ENCODE measurements at regions not wholly inside any gene's neighbourhood (a gene's known extent, or its start where the extent isn't known, plus 50 kb on each side); places are given as distances from the start of the nearest gene placed in this dataset.

- H3K27me3 ChIP-seq (ENCODE audit: control insufficient read depth, insufficient read depth, low read length): no peaks in the 10 kb centered on the region
- H3K27ac ChIP-seq (ENCODE audit: insufficient read depth, low read length): no peak overlapping the region
- no peaks in the 10 kb centered on the region for H3K4me1 ChIP-seq (ENCODE audit: control insufficient read depth, extremely low read depth, insufficient read depth, low read length)
- no peak overlapping the region for H3K4me2 ChIP-seq (ENCODE audit: extremely low read depth, insufficient read depth, low read length)
- H3K9me3 ChIP-seq (ENCODE audit: control insufficient read depth, insufficient read depth, low read depth, low read length): no peaks in the 10 kb centered on the region
- no peaks in the 10 kb centered on the region for H4K20me1 ChIP-seq (ENCODE audit: control insufficient read depth, extremely low read depth, insufficient read depth, low read length)
- no peak overlapping the region for H3K9ac ChIP-seq (ENCODE audit: insufficient read depth, low read length)
- no peak overlapping the region for H3K4me3 ChIP-seq (replicated peaks in 1 of 4; ENCODE audit: control extremely low read depth in 1 of 4, insufficient read depth in 1 of 4, low read depth in 3 of 4, low read length in 4 of 4)
- no peak for DNase-seq (ENCODE audit: low read depth in 2 of 2)
- H2AFZ ChIP-seq (ENCODE audit: low read length): no peak overlapping the region
- H3K79me2 ChIP-seq (ENCODE audit: control insufficient read depth, insufficient read depth, low read length): no peaks in the 10 kb centered on the region
- no peaks in the 10 kb centered on the region for H3K36me3 ChIP-seq (ENCODE audit: control insufficient read depth, insufficient read depth, low read length)
- TF ChIP-seq CTCF (conservative IDR thresholded peaks at IDR 0.05 in 1 of 2, IDR thresholded peaks at IDR 0.05 in 1 of 2; ENCODE audit: low read depth in 1 of 2, low read length in 2 of 2) (no peak), EZH2 (IDR thresholded peaks at IDR 0.05; ENCODE audit: low read length, missing control alignments) (no peak)
These were observed 64.7 kb upstream of the GJA8 start for GRCh38 chr1:147837964-147838292.

DNA sequence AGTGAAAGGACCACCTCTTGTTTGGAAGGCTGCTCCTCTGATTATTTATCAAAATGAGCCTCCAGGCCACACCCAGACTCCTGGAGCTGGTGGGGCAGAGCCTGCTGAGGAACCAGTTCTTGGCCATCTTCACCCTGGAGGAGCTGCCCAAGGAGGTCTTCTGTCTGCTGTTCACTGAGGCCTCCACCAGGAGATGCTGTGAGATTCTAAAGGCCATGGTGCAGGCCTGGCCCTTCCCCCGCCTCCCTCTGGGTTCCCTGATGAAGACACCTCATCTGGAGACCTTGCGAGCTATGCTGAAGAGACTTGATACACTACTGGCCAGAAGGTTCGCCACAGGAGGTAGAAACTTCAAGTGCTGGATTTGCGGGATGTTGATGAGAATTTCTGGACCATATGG, 61.7 kb upstream of the GJA8 start:
- H3K4me2 ChIP-seq (ENCODE audit: extremely low read depth, insufficient read depth, low read length): no peak overlapping the region
- no peaks in the 10 kb centered on the region for H4K20me1 ChIP-seq (ENCODE audit: control insufficient read depth, extremely low read depth, insufficient read depth, low read length)
- no peak overlapping the region for H3K9ac ChIP-seq (ENCODE audit: insufficient read depth, low read length)
- no peaks in the 10 kb centered on the region for H3K27me3 ChIP-seq (ENCODE audit: control insufficient read depth, insufficient read depth, low read length)
- no peak overlapping the region for H2AFZ ChIP-seq (ENCODE audit: low read length)
- H3K36me3 ChIP-seq (ENCODE audit: control insufficient read depth, insufficient read depth, low read length): no peaks in the 10 kb centered on the region
- H3K9me3 ChIP-seq (ENCODE audit: control insufficient read depth, insufficient read depth, low read depth, low read length): no peaks in the 10 kb centered on the region
- TF ChIP-seq EZH2 (IDR thresholded peaks at IDR 0.05; ENCODE audit: low read length, missing control alignments) (no peak), CTCF (conservative IDR thresholded peaks at IDR 0.05 in 1 of 2, IDR thresholded peaks at IDR 0.05 in 1 of 2; ENCODE audit: low read depth in 1 of 2, low read length in 2 of 2) (no peak)
- no peak overlapping the region for H3K27ac ChIP-seq (ENCODE audit: insufficient read depth, low read length)
- no peak for DNase-seq (ENCODE audit: low read depth in 2 of 2)
- H3K4me3 ChIP-seq (replicated peaks in 1 of 4; ENCODE audit: control extremely low read depth in 1 of 4, insufficient read depth in 1 of 4, low read depth in 3 of 4, low read length in 4 of 4): no peak overlapping the region
- no peaks in the 10 kb centered on the region for H3K79me2 ChIP-seq (ENCODE audit: control insufficient read depth, insufficient read depth, low read length)
- H3K4me1 ChIP-seq (ENCODE audit: control insufficient read depth, extremely low read depth, insufficient read depth, low read length): no peaks in the 10 kb centered on the region

DNA sequence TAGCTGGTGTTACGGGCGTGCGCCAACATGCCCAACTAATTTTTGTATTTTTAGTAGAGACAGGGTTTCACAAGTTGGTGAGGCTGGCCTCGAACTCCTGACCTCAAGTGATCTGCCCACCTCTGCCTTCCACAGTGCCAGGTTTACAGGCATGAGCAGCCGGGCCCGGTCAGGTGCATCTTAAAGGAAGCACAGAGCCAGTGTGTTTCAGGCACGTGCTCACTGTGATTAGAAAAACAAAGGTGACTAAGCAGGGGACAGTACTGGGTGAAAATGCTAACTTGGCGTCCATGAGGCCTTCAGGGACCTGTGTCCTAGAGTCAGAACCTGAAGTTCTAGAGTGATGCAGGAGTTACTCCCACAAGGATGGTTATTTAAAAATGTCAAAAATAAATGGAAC, 60.0 kb upstream of the GJA8 start:
- Histone ChIP-seq H3K27ac (ENCODE audit: insufficient read depth, low read length) (no peak overlapping the region), H3K36me3 (ENCODE audit: control insufficient read depth, insufficient read depth, low read length) (no peaks in the 10 kb centered on the region), H3K9ac (ENCODE audit: insufficient read depth, low read length) (no peak overlapping the region), H4K20me1 (ENCODE audit: control insufficient read depth, extremely low read depth, insufficient read depth, low read length) (no peaks in the 10 kb centered on the region), H3K9me3 (ENCODE audit: control insufficient read depth, insufficient read depth, low read depth, low read length) (no peaks in the 10 kb centered on the region), H3K79me2 (ENCODE audit: control insufficient read depth, insufficient read depth, low read length) (no peaks in the 10 kb centered on the region), H3K4me3 (replicated peaks in 1 of 4; ENCODE audit: control extremely low read depth in 1 of 4, insufficient read depth in 1 of 4, low read depth in 3 of 4, low read length in 4 of 4) (no peak overlapping the region), H3K4me1 (ENCODE audit: control insufficient read depth, extremely low read depth, insufficient read depth, low read length) (no peaks in the 10 kb centered on the region), H3K27me3 (ENCODE audit: control insufficient read depth, insufficient read depth, low read length) (no peaks in the 10 kb centered on the region), H2AFZ (ENCODE audit: low read length) (no peak overlapping the region), H3K4me2 (ENCODE audit: extremely low read depth, insufficient read depth, low read length) (no peak overlapping the region)
- no peak for DNase-seq (ENCODE audit: low read depth in 2 of 2)
- TF ChIP-seq EZH2 (IDR thresholded peaks at IDR 0.05; ENCODE audit: low read length, missing control alignments): no peak
- no peak for TF ChIP-seq CTCF (conservative IDR thresholded peaks at IDR 0.05 in 1 of 2, IDR thresholded peaks at IDR 0.05 in 1 of 2; ENCODE audit: low read depth in 1 of 2, low read length in 2 of 2)

Measured in fibroblast of lung (primary cell).